Gastroesophageal sphincter (tissue), 4 donors: ENCODE measurements at regions not wholly inside any gene's neighbourhood (a gene's known extent, or its start where the extent isn't known, plus 50 kb on each side); places are given as distances from the start of the nearest gene placed in this dataset.

Source experiments
- ATAC-seq: fragments of 150-250 bp; one replicate; pipeline ENCODE4 v1.9.1; 2016; ENCODE audit warnings: mild to moderate bottlenecking, moderate library complexity
- H3K27ac ChIP-seq, 4 donors: fragments of 200-600 bp; sonication (generic) in 3 of 4; 1 replicate in 3 of 4; 2 replicates in 1 of 4; pipeline ENCODE4 v1.5.1; 2016 to 2019
- H3K27me3 ChIP-seq: fragments of 200-600 bp; sonication (generic); one replicate; pipeline ENCODE4 v1.5.1; 2019
- H3K36me3 ChIP-seq, 2 donors: fragments of 200-600 bp; sonication (generic); one replicate each; pipeline ENCODE4 v1.5.1; 2019; ENCODE audit warnings: control low read depth in 1 of 2
- H3K4me1 ChIP-seq, 3 donors: fragments of 200-600 bp; sonication (generic); 1 replicate in 2 of 3; 2 replicates in 1 of 3; pipeline ENCODE4 v1.5.1; 2016 to 2019; ENCODE audit warnings: control low read depth in 2 of 3
- H3K4me3 ChIP-seq, 2 donors: fragments of 200-600 bp; sonication (generic); one replicate each; pipeline ENCODE4 v1.5.1; 2019; ENCODE audit warnings: mild to moderate bottlenecking in 1 of 2, moderate library complexity in 1 of 2
- H3K9me3 ChIP-seq, 3 donors: fragments of 200-600 bp; sonication (generic); one replicate each; pipeline ENCODE4 v1.5.1; 2017 to 2019; ENCODE audit warnings: control low read depth in 2 of 3
- CTCF ChIP-seq, 4 experiments: fragments of 200-600 bp in 2 of 4; fragments of 450-650 bp in 2 of 4; sonication (generic) in 1 of 4; IDR thresholded peaks; one replicate each; pipeline ENCODE4 v1.5.1; 2017 to 2019; ENCODE audit warnings: antibody characterized with exemption in 4 of 4, mild to moderate bottlenecking in 2 of 4, moderate library complexity in 2 of 4
- EP300 ChIP-seq: sonication (generic); formaldehyde crosslinking; IDR thresholded peaks from one replicate; pipeline ENCODE4 v1.6.1; 2017; ENCODE audit warnings: antibody characterized with exemption, mild to moderate bottlenecking
- POLR2A ChIP-seq, 2 donors: fragments of 450-650 bp; IDR thresholded peaks; one replicate each; pipeline ENCODE4 v1.6.1; 2017; ENCODE audit warnings: antibody characterized with exemption in 2 of 2, mild to moderate bottlenecking in 2 of 2, moderate library complexity in 1 of 2
- POLR2AphosphoS5 ChIP-seq: sonication (generic); formaldehyde crosslinking; IDR thresholded peaks from one replicate; pipeline ENCODE4 v1.6.1; 2017; ENCODE audit warnings: antibody characterized with exemption
- WGBS, 2 donors: methylation state at CpG; one replicate each; pipeline ENCODE4 v1.1.5; 2018; ENCODE audit warnings: low coverage in 1 of 2; 5-methylcytosine and 5-hydroxymethylcytosine counted together

DNA sequence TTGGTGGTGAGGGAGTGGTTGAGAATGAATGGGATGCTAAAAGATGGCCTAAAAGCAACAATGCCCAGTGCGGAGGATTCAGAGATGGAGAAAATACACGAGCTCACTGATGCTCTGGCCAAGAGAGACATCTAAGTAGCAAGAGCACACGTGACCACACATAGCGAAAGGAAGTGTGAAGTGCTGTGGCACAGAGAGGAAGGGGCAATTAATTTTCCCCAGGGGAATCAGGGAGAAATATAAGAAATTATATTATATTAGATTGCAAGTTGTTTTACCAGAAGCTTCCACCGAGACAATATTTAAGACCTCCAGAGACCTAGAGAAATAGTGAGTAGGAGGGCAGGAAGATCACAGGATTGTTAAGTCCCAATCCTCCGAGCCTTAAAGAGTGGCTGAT lies 80.6 kb downstream of the RCN1 start:
- Histone ChIP-seq H3K9me3 (no peaks in the 10 kb centered on the region), H3K4me1 (peaks cover 0 to 7% (median 0%) of the 10 kb centered on the region in 3 donors), H3K27me3 (peaks cover 13% of the 10 kb centered on the region), H3K27ac (no peak overlapping the region), H3K4me3 (no peak overlapping the region), H3K36me3 (no peaks in the 10 kb centered on the region)
- TF ChIP-seq POLR2AphosphoS5 (no peak), POLR2A (IDR thresholded peaks at IDR 0.05) (no peak), CTCF (IDR thresholded peaks at IDR 0.05) (no peak), EP300 (no peak)
- 77 to 82% methylated on average over 6 of the region's 6 CpGs for WGBS, 2 donors
- no peak for ATAC-seq

DNA sequence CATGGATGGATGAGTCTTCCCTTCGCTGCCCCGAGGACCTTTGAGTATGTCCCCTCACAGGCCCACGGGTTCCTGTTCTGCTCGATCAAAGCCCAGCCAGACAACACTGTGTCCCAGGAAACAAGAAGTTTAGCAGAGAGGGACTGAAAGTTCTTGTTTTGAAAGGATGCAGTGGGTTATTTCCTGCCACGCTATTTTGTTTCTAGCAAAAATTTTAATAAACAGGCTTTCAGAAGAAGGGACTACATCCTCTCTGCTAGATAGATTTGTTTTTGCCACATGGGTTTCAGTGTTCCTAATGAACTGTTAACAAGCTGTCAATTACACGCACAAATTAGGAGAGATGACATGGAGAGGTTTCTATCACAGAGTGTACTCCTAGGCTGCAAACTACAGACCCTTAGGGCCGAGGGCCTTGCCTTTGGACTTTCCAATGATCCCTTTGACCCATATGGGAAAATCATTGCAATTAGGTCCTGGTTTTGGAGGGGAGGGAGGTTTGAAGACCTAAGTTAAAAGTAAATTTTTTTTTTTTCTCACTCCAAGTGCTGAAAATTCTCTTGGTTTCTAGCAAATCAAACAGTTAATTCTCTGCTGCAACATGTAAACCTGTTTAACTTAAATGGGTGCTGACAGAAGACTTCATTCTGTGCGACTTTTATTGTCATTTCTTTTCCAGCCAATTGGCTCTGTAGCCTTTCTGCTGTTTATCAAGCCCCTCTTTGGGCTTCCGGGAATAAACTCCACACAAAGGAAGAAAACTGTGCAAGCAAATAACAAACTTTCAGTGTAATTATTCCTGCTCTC lies 81.4 kb downstream of the RCN1 start:
- Histone ChIP-seq H3K4me3 (no peak overlapping the region), H3K27ac (no peak overlapping the region), H3K36me3 (no peaks in the 10 kb centered on the region), H3K4me1 (peaks cover 0 to 7% (median 0%) of the 10 kb centered on the region in 3 donors), H3K9me3 (no peaks in the 10 kb centered on the region), H3K27me3 (peaks cover 13% of the 10 kb centered on the region)
- TF ChIP-seq EP300, result no peak
- no peak for TF ChIP-seq POLR2AphosphoS5
- TF ChIP-seq POLR2A (IDR thresholded peaks at IDR 0.05), result no peak
- TF ChIP-seq CTCF (IDR thresholded peaks at IDR 0.05), result no peak
- 39 to 44% methylated on average over 6 to 9 of the region's 9 CpGs for whole genome bisulfite sequencing, 2 donors
- ATAC-seq, result no peak

DNA sequence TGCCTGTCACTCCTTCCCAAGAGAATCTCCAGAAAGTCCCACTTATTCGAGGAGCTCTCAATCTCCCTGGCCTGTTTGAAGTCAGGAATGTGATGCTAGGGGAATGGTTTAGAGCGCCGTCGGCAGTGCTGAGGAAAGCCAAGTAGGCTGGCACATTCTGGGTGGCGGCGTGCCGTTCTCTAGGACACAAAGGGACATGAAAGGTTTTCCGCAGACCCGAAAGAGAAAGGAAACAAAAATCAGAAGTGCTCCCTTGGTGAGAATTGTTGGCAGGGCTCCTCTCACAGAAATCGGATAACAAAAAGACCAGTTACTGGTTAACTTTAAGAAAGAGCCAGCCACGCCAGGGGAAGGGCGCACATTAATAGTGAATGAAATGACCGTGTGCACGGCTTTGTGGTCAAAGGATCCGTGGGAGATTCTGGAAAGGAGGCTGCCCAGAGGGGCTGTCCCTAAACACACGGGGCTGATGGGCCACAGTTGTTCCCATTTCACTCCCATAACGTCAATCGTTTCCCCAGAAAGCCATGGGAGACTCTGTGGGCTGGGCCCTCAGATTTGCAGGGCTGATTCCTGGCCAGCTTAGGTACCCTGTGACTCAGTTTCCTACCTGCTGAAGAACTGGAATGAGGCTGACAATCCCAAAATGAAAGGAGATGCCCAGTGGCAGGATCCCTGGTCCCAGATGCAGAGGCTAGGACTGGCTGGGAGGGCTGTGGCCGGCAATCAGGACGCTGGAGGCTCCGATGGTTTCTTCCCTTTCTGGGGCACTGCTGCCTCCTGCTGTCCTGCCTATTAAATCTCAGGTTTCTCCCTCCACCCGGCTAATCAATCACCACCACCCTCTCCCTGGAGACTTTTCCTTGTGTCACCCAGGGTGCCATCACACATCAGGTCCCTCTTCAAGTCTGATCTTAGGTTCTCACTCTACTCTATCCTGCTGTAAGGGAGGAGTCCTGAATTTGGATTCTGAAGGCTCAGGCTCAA lies 82.3 kb downstream of the RCN1 start:
- H3K4me3 ChIP-seq, result peak overlapping the region in 1 of 2 donors; percentile 33
- WGBS, 2 donors, result 22 to 31% methylated on average over 11 to 19 of the region's 22 CpGs
- no peak overlapping the region for H3K27ac ChIP-seq
- peak; percentile 56 for ATAC-seq
- peaks cover 0 to 7% (median 0%) of the 10 kb centered on the region in 3 donors for H3K4me1 ChIP-seq
- no peaks in the 10 kb centered on the region for H3K36me3 ChIP-seq
- no peaks in the 10 kb centered on the region for H3K9me3 ChIP-seq
- H3K27me3 ChIP-seq, result peaks cover 13% of the 10 kb centered on the region
- TF ChIP-seq CTCF (IDR thresholded peaks at IDR 0.05) (peak in 2 of 4 experiments; percentile 30 to 63), POLR2A (IDR thresholded peaks at IDR 0.05) (no peak)

GRCh38 chr11:32173977-32174376 lies 83.1 kb downstream of the RCN1 start:
- Histone ChIP-seq H3K9me3 (no peaks in the 10 kb centered on the region), H3K4me3 (no peak overlapping the region), H3K4me1 (peaks cover 0 to 7% (median 0%) of the 10 kb centered on the region in 3 donors), H3K27ac (no peak overlapping the region), H3K27me3 (peaks cover 5% of the 10 kb centered on the region), H3K36me3 (no peaks in the 10 kb centered on the region)
- TF ChIP-seq CTCF (IDR thresholded peaks at IDR 0.05), result no peak
- no peak for TF ChIP-seq POLR2A (IDR thresholded peaks at IDR 0.05)
- TF ChIP-seq POLR2AphosphoS5, result no peak
- TF ChIP-seq EP300, result no peak
- ATAC-seq, result no peak
